GM12878 (cell line): ENCODE measurements at regions not wholly inside any gene's neighbourhood (a gene's known extent, or its start where the extent isn't known, plus 50 kb on each side); places are given as distances from the start of the nearest gene placed in this dataset.

Experiments used
- ATAC-seq: fragments of 200-7000 bp; cut with Tn5 transposase; 3 replicates; pipeline ENCODE4 v1.9.1; 2020; ENCODE audit warnings: mild to moderate bottlenecking, moderate library complexity
- BruUV-seq: library from RNA; stranded (reverse); fragments of 400-500 nt; replicated peaks from 2 replicates; lab custom pipeline; 2021; lab: Mats Ljungman, UMichigan
- CTCF ChIA-PET: fragments of 300-600 bp; sonication (Branson Sonifier 250); formaldehyde crosslinking; extraction: SDS; loops from one replicate; lab custom pipeline; 2021; ENCODE audit warnings: inconsistent platforms; lab: Yijun Ruan, JAX
- POLR2A ChIA-PET: fragments of 350-600 bp; formaldehyde crosslinking; extraction: SDS; loops from one replicate; lab custom pipeline; 2021; ENCODE audit warnings: inconsistent platforms; lab: Charles Lee
- RAD21 ChIA-PET: fragments of 300-600 bp; sonication (Branson Sonifier 250); formaldehyde crosslinking; loops from one replicate; lab custom pipeline; 2023; ENCODE audit warnings: antibody characterized with exemption; ENCODE audit not compliant: unreplicated experiment; lab: Charles Lee
- SMC1A ChIA-PET: fragments of 300-600 bp; sonication (Branson Sonifier 250); formaldehyde crosslinking; loops from one replicate; lab custom pipeline; 2023; ENCODE audit not compliant: unreplicated experiment, uncharacterized antibody; lab: Charles Lee
- DNase-seq: peaks from one replicate; pipeline ENCODE4 v3.0.0-alpha.2; 2011; ENCODE audit warnings: low read depth, low spot score
- FAIRE-seq: peaks from 3 replicates; lab custom pipeline; 2011; peaks lifted over from hg19 to GRCh38; lab: Jason Lieb, UNC
- H2AFZ ChIP-seq: 2 replicates; pipeline ENCODE4 v1.6.0; 2011; ENCODE audit warnings: low read depth, low read length, control low read depth; ENCODE audit not compliant: control insufficient read depth
- H3K27ac ChIP-seq: 2 replicates; pipeline ENCODE4 v1.5.1; 2011; ENCODE audit warnings: control low read depth; ENCODE audit not compliant: control insufficient read depth, insufficient read depth
- H3K27me3 ChIP-seq, 2 experiments: replicated peaks in 1 of 2; 2 replicates each; pipeline versions ENCODE4 v1.6.0 to v1.6.1; 2011; ENCODE audit warnings: low read length in 1 of 2; ENCODE audit not compliant: control insufficient read depth in 2 of 2, insufficient read depth in 2 of 2
- H3K36me3 ChIP-seq, 2 experiments: 2 replicates each; pipeline ENCODE4 v1.5.1; 2011; ENCODE audit warnings: low read length in 1 of 2; ENCODE audit not compliant: control insufficient read depth in 2 of 2, insufficient read depth in 2 of 2
- H3K4me1 ChIP-seq: 2 replicates; pipeline ENCODE4 v1.6.1; 2011; ENCODE audit warnings: mild to moderate bottlenecking, low read length, moderate library complexity, mixed read lengths; ENCODE audit not compliant: control insufficient read depth, insufficient read depth
- H3K4me2 ChIP-seq: 2 replicates; pipeline ENCODE4 v1.6.0; 2011; ENCODE audit warnings: control low read depth; ENCODE audit not compliant: control insufficient read depth, insufficient read depth
- H3K4me3 ChIP-seq: fragments of 200-600 bp; sonication (generic); 2 replicates; pipeline ENCODE4 v1.5.1; 2016
- H3K79me2 ChIP-seq: 2 replicates; pipeline ENCODE4 v1.6.0; 2011; ENCODE audit warnings: low read length; ENCODE audit not compliant: control insufficient read depth, insufficient read depth
- H3K9ac ChIP-seq: 2 replicates; pipeline ENCODE4 v1.8.0; 2011; ENCODE audit warnings: low read length, control low read depth, mixed read lengths; ENCODE audit not compliant: control insufficient read depth, insufficient read depth
- H3K9me3 ChIP-seq: replicated peaks from 3 replicates; pipeline ENCODE4 v1.5.1; 2011; ENCODE audit warnings: mild to moderate bottlenecking, low read length; ENCODE audit not compliant: control insufficient read depth, insufficient read depth
- H4K20me1 ChIP-seq: 2 replicates; pipeline ENCODE4 v1.6.0; 2011; ENCODE audit not compliant: control insufficient read depth, insufficient read depth
- ATF7 ChIP-seq: fragments of 450-650 bp; IDR thresholded peaks from 2 replicates; pipeline ENCODE4 v1.6.1; 2016; ENCODE audit warnings: low read depth, mild to moderate bottlenecking
- E2F4 ChIP-seq: IDR thresholded peaks from 2 replicates; pipeline ENCODE4 v1.6.1; 2012; ENCODE audit warnings: low read depth, low read length, improper control_type of control experiment
- FOS ChIP-seq: IDR thresholded peaks from 3 replicates; pipeline ENCODE4 v1.6.1; 2011; ENCODE audit warnings: borderline replicate concordance; ENCODE audit not compliant: insufficient read length; ENCODE audit errors: extremely low read depth
- JUNB ChIP-seq: IDR thresholded peaks from 2 replicates; pipeline ENCODE4 v1.6.1; 2016; ENCODE audit warnings: antibody characterized with exemption, mild to moderate bottlenecking
- KAT2A ChIP-seq: conservative IDR thresholded peaks from 2 replicates; pipeline ENCODE4 v1.6.1; 2011; ENCODE audit warnings: low read depth, low read length; ENCODE audit not compliant: control insufficient read depth
- MAX ChIP-seq: IDR thresholded peaks from 2 replicates; pipeline ENCODE4 v1.6.1; 2012; ENCODE audit warnings: low read depth, low read length, improper control_type of control experiment
- NRF1 ChIP-seq: conservative IDR thresholded peaks from 2 replicates; pipeline ENCODE4 v1.6.1; 2011; ENCODE audit warnings: mild to moderate bottlenecking, low read depth, low read length, improper control_type of control experiment
- POLR2A ChIP-seq: IDR thresholded peaks from 2 replicates; pipeline ENCODE4 v1.6.1; 2011; ENCODE audit warnings: low read depth, mild to moderate bottlenecking, low read length
- REST ChIP-seq: IDR thresholded peaks from 2 replicates; pipeline ENCODE4 v1.6.1; 2012; ENCODE audit warnings: mild to moderate bottlenecking, low read depth, low read length
- SMAD1 ChIP-seq: fragments of 450-650 bp; IDR thresholded peaks from 2 replicates; pipeline ENCODE4 v1.6.1; 2018; ENCODE audit warnings: mild to moderate bottlenecking, low read depth; ENCODE audit not compliant: partially characterized antibody
- SRF ChIP-seq, 2 experiments: IDR thresholded peaks; 2 replicates each; pipeline ENCODE4 v1.6.1; 2011; ENCODE audit warnings: low read depth in 2 of 2, low read length in 2 of 2, mild to moderate bottlenecking in 1 of 2, moderate library complexity in 1 of 2
- USF1 ChIP-seq: IDR thresholded peaks from 2 replicates; pipeline ENCODE4 v1.6.1; 2011; ENCODE audit warnings: borderline replicate concordance, low read depth, mild to moderate bottlenecking, moderate library complexity, mixed read lengths, low read length; ENCODE audit not compliant: insufficient read depth; ENCODE audit errors: extremely low read length
- YBX1 ChIP-seq: fragments of 450-650 bp; IDR thresholded peaks from 2 replicates; pipeline ENCODE4 v1.6.1; 2016; ENCODE audit warnings: antibody characterized with exemption
- ZNF274 ChIP-seq: IDR thresholded peaks from one replicate; pipeline ENCODE4 v1.8.0; 2011; ENCODE audit not compliant: insufficient read length, insufficient read depth
- ZZZ3 ChIP-seq: IDR thresholded peaks from 2 replicates; pipeline ENCODE4 v1.6.1; 2011; ENCODE audit warnings: low read depth; ENCODE audit not compliant: control insufficient read depth, insufficient read length
- WGBS: methylation state at CpG from one replicate; pipeline ENCODE4 v1.1.6; 2016; ENCODE audit warnings: low lambda C conversion rate; ENCODE audit not compliant: insufficient replicate concordance, insufficient coverage; ENCODE audit errors: missing lambda C conversion rate; 5-methylcytosine and 5-hydroxymethylcytosine counted together
- in situ Hi-C: fragments of 300-500 bp; cut with MboI; formaldehyde crosslinking; loops from 9 replicates; pipeline ENCODE4 v1.14.3; 2018; ENCODE audit warnings: mixed read lengths
- intact Hi-C: fragments of 100-400 bp; cut with micrococcal nuclease; formaldehyde crosslinking; loops from one replicate; pipeline ENCODE4 v1.14.2; 2022; ENCODE audit not compliant: unreplicated experiment

GRCh38 chr14:82905762-82906161 lies 1372.1 kb upstream of the SEL1L start:
- POLR2A ChIA-PET: no interaction called here
- Histone ChIP-seq H3K4me2 (no peak overlapping the region), H3K27ac (no peak overlapping the region), H2AFZ (no peak overlapping the region), H3K27me3 (no peaks in the 10 kb centered on the region), H3K36me3 (no peaks in the 10 kb centered on the region), H3K9ac (no peak overlapping the region), H3K4me1 (no peaks in the 10 kb centered on the region), H3K9me3 (no peaks in the 10 kb centered on the region), H4K20me1 (no peaks in the 10 kb centered on the region), H3K4me3 (no peak overlapping the region), H3K79me2 (no peaks in the 10 kb centered on the region)
- 6% methylated on average over 2 of the region's 2 CpGs for WGBS
- SMC1A ChIA-PET: no interaction called here
- no TSS peak for BruUV-seq
- CTCF ChIA-PET: no interaction called here
- RAD21 ChIA-PET: no interaction called here
- intact Hi-C loops (no loop called here), in situ Hi-C loops (no loop called here)
- DNase-seq: no peak
- no peak for FAIRE-seq
- ATAC-seq: no peak
- TF ChIP-seq SRF (IDR thresholded peaks at IDR 0.05; ENCODE audit: low read depth in 2 of 2, low read length in 2 of 2) (no peak), ZNF274 (no peak), SMAD1 (no peak), POLR2A (no peak), JUNB (no peak)

- ChIA-PET RAD21 (no interaction called here), CTCF (no interaction called here), SMC1A (no interaction called here), POLR2A (no interaction called here)
- no peak overlapping the region for H3K27ac ChIP-seq
- in situ Hi-C loops (no loop called here), intact Hi-C loops (no loop called here)
- no peaks in the 10 kb centered on the region for H3K79me2 ChIP-seq
- no peaks in the 10 kb centered on the region for H4K20me1 ChIP-seq
- WGBS: 0% methylated on average over 2 of the region's 2 CpGs
- H3K9me3 ChIP-seq: no peaks in the 10 kb centered on the region
- no peak overlapping the region for H3K9ac ChIP-seq
- no peak overlapping the region for H2AFZ ChIP-seq
- H3K27me3 ChIP-seq: no peaks in the 10 kb centered on the region
- no peak overlapping the region for H3K4me2 ChIP-seq
- no peaks in the 10 kb centered on the region for H3K4me1 ChIP-seq
- no TSS peak for BruUV-seq
- H3K36me3 ChIP-seq: no peaks in the 10 kb centered on the region
- no peak overlapping the region for H3K4me3 ChIP-seq
- ATAC-seq: no peak
- DNase-seq: no peak
- FAIRE-seq: no peak
- TF ChIP-seq REST (no peak), USF1 (no peak), YBX1 (no peak), ZZZ3 (no peak), ATF7 (no peak), E2F4 (no peak), KAT2A (no peak), MAX (no peak), NRF1 (no peak), FOS (no peak)
Observed at GRCh38 chr14:82911930-82912329, 1378.3 kb upstream of the SEL1L start.
